HepG2 (cell line): ENCODE measurements at regions not wholly inside any gene's neighbourhood (a gene's known extent, or its start where the extent isn't known, plus 50 kb on each side); places are given as distances from the start of the nearest gene placed in this dataset.

ENCODE experiments used
- KDM4B ChIP-seq: sonication (generic); formaldehyde crosslinking; IDR thresholded peaks from 2 replicates; pipeline ENCODE4 v1.4.0; 2020; ENCODE audit warnings: missing genetic modification reagents
- SP4 ChIP-seq: sonication (generic); formaldehyde crosslinking; IDR thresholded peaks from 2 replicates; pipeline ENCODE4 v1.8.1; 2023; ENCODE audit warnings: mild to moderate bottlenecking, missing genetic modification reagents
- SRY ChIP-seq: sonication (generic); formaldehyde crosslinking; IDR thresholded peaks from 2 replicates; pipeline ENCODE4 v1.8.0; 2022; ENCODE audit warnings: mild to moderate bottlenecking, missing genetic modification reagents
- ZNF468 ChIP-seq: sonication (generic); formaldehyde crosslinking; IDR thresholded peaks from 2 replicates; pipeline ENCODE4 v1.8.0; 2022; ENCODE audit warnings: mild to moderate bottlenecking, moderate library complexity, missing genetic modification reagents
- ZSCAN20 ChIP-seq: sonication (generic); formaldehyde crosslinking; IDR thresholded peaks from 2 replicates; pipeline ENCODE4 v1.4.0; 2020; ENCODE audit warnings: missing genetic modification reagents, mild to moderate bottlenecking, borderline replicate concordance
- TF ChIP-seq, protein P1 (sequence below): sonication (generic); formaldehyde crosslinking; IDR thresholded peaks from 2 replicates; pipeline ENCODE4 v1.9.0; 2021; ENCODE audit warnings: mild to moderate bottlenecking, missing genetic modification reagents
- TF ChIP-seq, protein P2 (sequence below): sonication (generic); formaldehyde crosslinking; IDR thresholded peaks from 2 replicates; pipeline ENCODE4 v1.9.0; 2022; ENCODE audit warnings: low read depth, missing genetic modification reagents

DNA sequence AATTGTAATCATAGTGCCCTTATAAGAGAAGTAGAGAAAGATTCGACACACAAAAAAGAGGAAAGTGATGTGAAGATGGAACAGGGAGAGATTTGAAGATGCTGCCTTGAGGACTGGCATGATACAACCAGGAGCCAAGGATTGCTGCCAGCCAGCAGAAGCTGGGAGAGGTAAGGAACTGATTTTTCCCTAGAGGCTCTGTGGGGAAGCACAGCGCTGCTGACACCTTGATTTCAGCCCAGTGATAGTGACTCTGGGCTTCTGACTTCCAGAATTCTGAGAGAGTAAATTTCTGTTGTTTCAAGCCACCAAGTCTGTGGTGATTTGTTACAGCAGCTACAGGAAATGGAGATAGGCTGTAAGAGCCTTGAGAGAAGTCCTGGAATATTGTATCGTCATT lies 98.2 kb downstream of the RAB11FIP2 start (continued):
- TF ChIP-seq ZSCAN20 (CRISPR knock-in tag) (no peak), SP4 (CRISPR knock-in tag) (no peak), KDM4B (CRISPR knock-in tag) (no peak), SRY (CRISPR knock-in tag) (no peak), ZNF468 (CRISPR knock-in tag) (no peak)
- TF ChIP-seq, protein P1, sequence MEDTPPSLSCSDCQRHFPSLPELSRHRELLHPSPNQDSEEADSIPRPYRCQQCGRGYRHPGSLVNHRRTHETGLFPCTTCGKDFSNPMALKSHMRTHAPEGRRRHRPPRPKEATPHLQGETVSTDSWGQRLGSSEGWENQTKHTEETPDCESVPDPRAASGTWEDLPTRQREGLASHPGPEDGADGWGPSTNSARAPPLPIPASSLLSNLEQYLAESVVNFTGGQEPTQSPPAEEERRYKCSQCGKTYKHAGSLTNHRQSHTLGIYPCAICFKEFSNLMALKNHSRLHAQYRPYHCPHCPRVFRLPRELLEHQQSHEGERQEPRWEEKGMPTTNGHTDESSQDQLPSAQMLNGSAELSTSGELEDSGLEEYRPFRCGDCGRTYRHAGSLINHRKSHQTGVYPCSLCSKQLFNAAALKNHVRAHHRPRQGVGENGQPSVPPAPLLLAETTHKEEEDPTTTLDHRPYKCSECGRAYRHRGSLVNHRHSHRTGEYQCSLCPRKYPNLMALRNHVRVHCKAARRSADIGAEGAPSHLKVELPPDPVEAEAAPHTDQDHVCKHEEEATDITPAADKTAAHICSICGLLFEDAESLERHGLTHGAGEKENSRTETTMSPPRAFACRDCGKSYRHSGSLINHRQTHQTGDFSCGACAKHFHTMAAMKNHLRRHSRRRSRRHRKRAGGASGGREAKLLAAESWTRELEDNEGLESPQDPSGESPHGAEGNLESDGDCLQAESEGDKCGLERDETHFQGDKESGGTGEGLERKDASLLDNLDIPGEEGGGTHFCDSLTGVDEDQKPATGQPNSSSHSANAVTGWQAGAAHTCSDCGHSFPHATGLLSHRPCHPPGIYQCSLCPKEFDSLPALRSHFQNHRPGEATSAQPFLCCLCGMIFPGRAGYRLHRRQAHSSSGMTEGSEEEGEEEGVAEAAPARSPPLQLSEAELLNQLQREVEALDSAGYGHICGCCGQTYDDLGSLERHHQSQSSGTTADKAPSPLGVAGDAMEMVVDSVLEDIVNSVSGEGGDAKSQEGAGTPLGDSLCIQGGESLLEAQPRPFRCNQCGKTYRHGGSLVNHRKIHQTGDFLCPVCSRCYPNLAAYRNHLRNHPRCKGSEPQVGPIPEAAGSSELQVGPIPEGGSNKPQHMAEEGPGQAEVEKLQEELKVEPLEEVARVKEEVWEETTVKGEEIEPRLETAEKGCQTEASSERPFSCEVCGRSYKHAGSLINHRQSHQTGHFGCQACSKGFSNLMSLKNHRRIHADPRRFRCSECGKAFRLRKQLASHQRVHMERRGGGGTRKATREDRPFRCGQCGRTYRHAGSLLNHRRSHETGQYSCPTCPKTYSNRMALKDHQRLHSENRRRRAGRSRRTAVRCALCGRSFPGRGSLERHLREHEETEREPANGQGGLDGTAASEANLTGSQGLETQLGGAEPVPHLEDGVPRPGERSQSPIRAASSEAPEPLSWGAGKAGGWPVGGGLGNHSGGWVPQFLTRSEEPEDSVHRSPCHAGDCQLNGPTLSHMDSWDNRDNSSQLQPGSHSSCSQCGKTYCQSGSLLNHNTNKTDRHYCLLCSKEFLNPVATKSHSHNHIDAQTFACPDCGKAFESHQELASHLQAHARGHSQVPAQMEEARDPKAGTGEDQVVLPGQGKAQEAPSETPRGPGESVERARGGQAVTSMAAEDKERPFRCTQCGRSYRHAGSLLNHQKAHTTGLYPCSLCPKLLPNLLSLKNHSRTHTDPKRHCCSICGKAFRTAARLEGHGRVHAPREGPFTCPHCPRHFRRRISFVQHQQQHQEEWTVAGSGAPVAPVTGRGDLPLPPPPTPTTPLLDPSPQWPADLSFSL (CRISPR knock-in tag) = no peak
- TF ChIP-seq, protein P2, sequence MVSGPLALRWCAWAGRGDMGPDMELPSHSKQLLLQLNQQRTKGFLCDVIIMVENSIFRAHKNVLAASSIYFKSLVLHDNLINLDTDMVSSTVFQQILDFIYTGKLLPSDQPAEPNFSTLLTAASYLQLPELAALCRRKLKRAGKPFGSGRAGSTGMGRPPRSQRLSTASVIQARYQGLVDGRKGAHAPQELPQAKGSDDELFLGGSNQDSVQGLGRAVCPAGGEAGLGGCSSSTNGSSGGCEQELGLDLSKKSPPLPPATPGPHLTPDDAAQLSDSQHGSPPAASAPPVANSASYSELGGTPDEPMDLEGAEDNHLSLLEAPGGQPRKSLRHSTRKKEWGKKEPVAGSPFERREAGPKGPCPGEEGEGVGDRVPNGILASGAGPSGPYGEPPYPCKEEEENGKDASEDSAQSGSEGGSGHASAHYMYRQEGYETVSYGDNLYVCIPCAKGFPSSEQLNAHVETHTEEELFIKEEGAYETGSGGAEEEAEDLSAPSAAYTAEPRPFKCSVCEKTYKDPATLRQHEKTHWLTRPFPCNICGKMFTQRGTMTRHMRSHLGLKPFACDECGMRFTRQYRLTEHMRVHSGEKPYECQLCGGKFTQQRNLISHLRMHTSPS (CRISPR knock-in tag) = no peak
- TF ChIP-seq, all 625 proteins: peak for 0
